Smooth muscle cell (in vitro differentiated cells): ENCODE measurements at regions not wholly inside any gene's neighbourhood (a gene's known extent, or its start where the extent isn't known, plus 50 kb on each side); places are given as distances from the start of the nearest gene placed in this dataset.
"Not testable (repeated sequence)": the region's sequence is repeated elsewhere in the genome, so short reads cannot be mapped to it uniquely, and the experiment has no call there.

ENCODE experiments used
- DNase-seq: peaks from one replicate; lab custom pipeline; 2025; ENCODE audit not compliant: unreplicated experiment; lab: John Stamatoyannopoulos, UW
- H2AFZ ChIP-seq: fragments of 200-600 bp; sonication (generic); 2 replicates; pipeline ENCODE4 v1.6.0; 2016; ENCODE audit warnings: antibody characterized with exemption, low read depth, mild to moderate bottlenecking
- H3F3A ChIP-seq: fragments of 200-600 bp; sonication (generic); 2 replicates; pipeline ENCODE4 v1.6.0; 2017; ENCODE audit warnings: antibody characterized with exemption, low read depth
- H3K27ac ChIP-seq: fragments of 200-600 bp; sonication (generic); 2 replicates; pipeline ENCODE4 v1.5.1; 2016; ENCODE audit warnings: low read depth, mild to moderate bottlenecking
- H3K27me3 ChIP-seq: fragments of 200-600 bp; sonication (generic); 2 replicates; pipeline ENCODE4 v1.6.1; 2016; ENCODE audit warnings: low read depth, mild to moderate bottlenecking
- H3K36me3 ChIP-seq: fragments of 200-600 bp; sonication (generic); 2 replicates; pipeline ENCODE4 v1.5.1; 2016; ENCODE audit warnings: low read depth
- H3K4me1 ChIP-seq: fragments of 200-600 bp; sonication (generic); 2 replicates; pipeline ENCODE4 v1.5.1; 2016; ENCODE audit warnings: low read depth
- H3K4me2 ChIP-seq: fragments of 200-600 bp; sonication (generic); 2 replicates; pipeline ENCODE4 v1.6.0; 2016; ENCODE audit warnings: mild to moderate bottlenecking
- H3K4me3 ChIP-seq: fragments of 200-600 bp; sonication (generic); 2 replicates; pipeline ENCODE4 v1.5.1; 2016; ENCODE audit warnings: mild to moderate bottlenecking
- H3K79me2 ChIP-seq: fragments of 200-600 bp; sonication (generic); 2 replicates; pipeline ENCODE4 v1.6.0; 2016; ENCODE audit warnings: low read depth, mild to moderate bottlenecking
- H3K9ac ChIP-seq: fragments of 200-600 bp; sonication (generic); 2 replicates; pipeline ENCODE4 v1.6.0; 2016; ENCODE audit warnings: low read depth
- H3K9me3 ChIP-seq: fragments of 200-600 bp; sonication (generic); replicated peaks from 2 replicates; pipeline ENCODE4 v1.5.1; 2016; ENCODE audit warnings: low read depth
- H4K20me1 ChIP-seq: fragments of 200-600 bp; sonication (generic); 2 replicates; pipeline ENCODE4 v1.6.0; 2016; ENCODE audit warnings: low read depth
- CTCF ChIP-seq: fragments of 200-600 bp; sonication (generic); IDR thresholded peaks from 2 replicates; pipeline ENCODE4 v1.5.1; 2017; ENCODE audit warnings: borderline replicate concordance, mild to moderate bottlenecking, antibody characterized with exemption; ENCODE audit not compliant: insufficient read depth, poor library complexity, severe bottlenecking
- WGBS: methylation state at CpG from one replicate; pipeline ENCODE4 v1.1.7; 2016; ENCODE audit warnings: low lambda C conversion rate; 5-methylcytosine and 5-hydroxymethylcytosine counted together

DNA sequence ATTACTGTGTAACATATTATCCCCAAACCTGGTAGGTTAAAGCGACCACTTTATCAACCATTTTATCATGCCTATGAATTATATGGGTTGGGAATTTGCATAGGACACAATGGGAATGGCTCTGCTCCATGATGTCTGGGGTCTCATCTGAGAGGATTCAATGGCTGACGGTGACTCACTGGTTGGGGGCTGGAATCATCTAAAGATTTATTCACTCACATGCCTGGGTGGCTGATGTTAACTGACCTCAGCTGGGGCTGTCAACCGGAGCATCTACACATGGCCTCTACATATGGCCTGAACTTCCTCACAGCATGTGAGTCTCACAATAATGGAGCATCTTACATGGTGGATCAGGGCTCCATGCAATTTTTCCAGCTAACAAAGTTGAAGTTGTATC is 313.1 kb upstream of the PPP2R3A start:
- TF ChIP-seq CTCF: no peak
- Histone ChIP-seq H3K4me3 (no peak overlapping the region), H3F3A (no peaks in the 10 kb centered on the region), H3K36me3 (no peaks in the 10 kb centered on the region), H4K20me1 (no peaks in the 10 kb centered on the region), H3K9ac (no peak overlapping the region), H2AFZ (no peak overlapping the region), H3K4me1 (no peaks in the 10 kb centered on the region), H3K4me2 (no peak overlapping the region), H3K79me2 (no peaks in the 10 kb centered on the region), H3K27me3 (no peaks in the 10 kb centered on the region), H3K27ac (no peak overlapping the region), H3K9me3 (no peaks in the 10 kb centered on the region)
- no peak for DNase-seq
- WGBS: 60% methylated on average over 3 of the region's 3 CpGs

DNA sequence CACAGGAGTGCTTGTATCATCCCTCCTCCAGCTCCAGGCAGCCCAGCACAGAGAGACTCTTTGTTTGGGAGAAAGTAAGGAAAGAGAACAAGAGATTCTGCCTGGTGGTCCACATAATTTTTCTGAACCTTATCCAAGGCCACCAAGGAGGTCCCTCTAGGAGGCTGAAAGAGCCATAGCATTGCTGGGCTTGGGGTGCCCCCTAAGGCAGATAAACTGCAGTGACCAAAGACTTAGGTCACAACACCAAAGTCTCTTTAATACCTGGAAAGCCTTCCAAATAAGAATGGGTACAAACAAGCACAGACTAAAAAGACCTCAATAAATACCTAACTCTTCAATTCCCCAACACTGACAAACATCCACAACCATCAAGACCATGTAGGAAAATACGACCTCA is 310.2 kb upstream of the PPP2R3A start:
- Histone ChIP-seq H2AFZ (no peak overlapping the region), H3K9me3 (no peaks in the 10 kb centered on the region), H3K4me3 (no peak overlapping the region), H3K9ac (no peak overlapping the region), H3K36me3 (no peaks in the 10 kb centered on the region), H3F3A (no peaks in the 10 kb centered on the region), H3K27me3 (no peaks in the 10 kb centered on the region), H3K27ac (no peak overlapping the region), H4K20me1 (no peaks in the 10 kb centered on the region), H3K4me1 (no peaks in the 10 kb centered on the region), H3K79me2 (no peaks in the 10 kb centered on the region), H3K4me2 (no peak overlapping the region)
- TF ChIP-seq CTCF: no peak
- WGBS: 97% methylated on average over 1 of the region's 1 CpG
- no peak for DNase-seq

DNA sequence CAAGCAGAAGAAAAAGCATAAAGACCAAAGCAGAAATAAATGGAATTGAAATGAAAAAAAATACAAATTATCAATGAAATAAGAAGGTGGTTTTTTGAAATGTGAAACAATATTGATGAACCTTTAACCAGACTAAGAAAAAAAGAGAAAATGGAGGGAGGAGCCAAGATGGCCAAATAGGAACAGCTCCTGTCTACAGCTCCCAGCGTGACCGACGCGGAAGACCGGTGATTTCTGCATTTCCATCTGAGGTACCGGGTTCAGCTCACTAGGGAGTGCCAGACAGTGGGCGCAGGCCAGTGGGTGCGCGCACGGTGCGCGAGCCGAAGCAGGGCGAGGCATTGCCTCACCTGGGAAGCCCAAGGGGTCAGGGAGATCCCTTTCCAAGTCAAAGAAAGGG is 307.1 kb upstream of the PPP2R3A start:
- not testable (repeated sequence) for DNase-seq, H3K9ac ChIP-seq, H3K79me2 ChIP-seq, H3K9me3 ChIP-seq, H3F3A ChIP-seq, H3K27me3 ChIP-seq, H3K36me3 ChIP-seq, H3K4me1 ChIP-seq, H4K20me1 ChIP-seq, H3K27ac ChIP-seq
- Histone ChIP-seq H3K4me3 (peak overlapping the region; percentile 32), H2AFZ (peak overlapping the region; percentile 90), H3K4me2 (peak overlapping the region; percentile 57)
- 49% methylated on average over 7 of the region's 14 CpGs for WGBS

- Histone ChIP-seq H3K36me3 (no peaks in the 10 kb centered on the region), H3K27ac (no peak overlapping the region), H3K9ac (no peak overlapping the region), H3F3A (no peaks in the 10 kb centered on the region), H3K4me2 (no peak overlapping the region), H2AFZ (no peak overlapping the region), H3K9me3 (peaks cover 5% of the 10 kb centered on the region), H3K4me3 (no peak overlapping the region), H3K4me1 (no peaks in the 10 kb centered on the region), H4K20me1 (no peaks in the 10 kb centered on the region), H3K27me3 (no peaks in the 10 kb centered on the region), H3K79me2 (no peaks in the 10 kb centered on the region)
- no peak for TF ChIP-seq CTCF
- WGBS: 90% methylated on average over 1 of the region's 1 CpG
- no peak for DNase-seq
These were observed 298.5 kb upstream of the PPP2R3A start for GRCh38 chr3:135667061-135667460.
